NOMO-1 treated with DMSO at 0.1 percent for 48 hours (cell line): ENCODE measurements at regions not wholly inside any gene's neighbourhood (a gene's known extent, or its start where the extent isn't known, plus 50 kb on each side); places are given as distances from the start of the nearest gene placed in this dataset.
A peak's percentile ranks its signal among the peaks of the same experiment; 100 is the strongest.

Source experiments
- DNase-seq: peaks from one replicate; lab custom pipeline; 2025; ENCODE audit not compliant: unreplicated experiment; lab: John Stamatoyannopoulos, UW

- DNase-seq = no peak
Observed at GRCh38 chr5:167008705-167009104, 1282.7 kb upstream of the WWC1 start.

GRCh38 chr5:167011196-167011595, 1280.2 kb upstream of the WWC1 start:
- no peak for DNase-seq

GRCh38 chr5:167012123-167013034, 1279.1 kb upstream of the WWC1 start:
- no peak for DNase-seq

GRCh38 chr5:167014401-167015056, 1276.9 kb upstream of the WWC1 start:
- DNase-seq = no peak

- DNase-seq = no peak
Observed at GRCh38 chr5:167020418-167020817, 1271.0 kb upstream of the WWC1 start.

- DNase-seq = no peak
Observed at GRCh38 chr5:167029488-167029887, 1262.0 kb upstream of the WWC1 start.

- no peak for DNase-seq
Observed at GRCh38 chr5:167030500-167031120, 1260.8 kb upstream of the WWC1 start.

- no peak for DNase-seq
Observed at GRCh38 chr5:167036585-167036984, 1254.9 kb upstream of the WWC1 start.

- DNase-seq = peak; percentile 26
Observed at GRCh38 chr5:167049043-167049663, 1242.3 kb upstream of the WWC1 start.

- DNase-seq = no peak
Observed at GRCh38 chr5:167049771-167050567, 1241.5 kb upstream of the WWC1 start.

- DNase-seq = no peak
Observed at GRCh38 chr5:167050568-167051401, 1240.7 kb upstream of the WWC1 start.

- DNase-seq = no peak
Observed at GRCh38 chr5:167051402-167051768, 1240.1 kb upstream of the WWC1 start.

GRCh38 chr5:167052791-167053190, 1238.7 kb upstream of the WWC1 start:
- no peak for DNase-seq

GRCh38 chr5:167057665-167058064, 1233.8 kb upstream of the WWC1 start:
- no peak for DNase-seq

- no peak for DNase-seq
Observed at GRCh38 chr5:167061695-167062094, 1229.8 kb upstream of the WWC1 start.

GRCh38 chr5:167063116-167063515, 1228.3 kb upstream of the WWC1 start:
- DNase-seq = no peak

- no peak for DNase-seq
Observed at GRCh38 chr5:167063788-167064187, 1227.7 kb upstream of the WWC1 start.

GRCh38 chr5:167064198-167064776, 1227.2 kb upstream of the WWC1 start:
- DNase-seq = no peak

GRCh38 chr5:167065794-167066193, 1225.7 kb upstream of the WWC1 start:
- no peak for DNase-seq
